Colonic mucosa (tissue), 4 donors: ENCODE measurements at regions not wholly inside any gene's neighbourhood (a gene's known extent, or its start where the extent isn't known, plus 50 kb on each side); places are given as distances from the start of the nearest gene placed in this dataset.

Experiments
- DNase-seq: peaks from one replicate; pipeline ENCODE4 v3.0.0-alpha.2; 2020
- H3K27ac ChIP-seq: fragments of 200-600 bp; one replicate; pipeline ENCODE4 v1.8.0; 2021
- H3K27me3 ChIP-seq: fragments of 200-600 bp; one replicate; pipeline ENCODE4 v1.8.0; 2021
- H3K36me3 ChIP-seq: fragments of 200-600 bp; one replicate; pipeline ENCODE4 v1.8.0; 2021
- H3K4me1 ChIP-seq: fragments of 200-600 bp; one replicate; pipeline ENCODE4 v1.8.0; 2021; ENCODE audit warnings: mild to moderate bottlenecking
- H3K4me3 ChIP-seq: fragments of 200-600 bp; one replicate; pipeline ENCODE4 v1.8.0; 2021
- H3K9ac ChIP-seq, 2 donors: one replicate each; pipeline ENCODE4 v1.7.0; 2013; ENCODE audit warnings: control low read depth in 2 of 2, low read depth in 2 of 2, low read length in 2 of 2
- H3K9me3 ChIP-seq: fragments of 200-600 bp; one replicate; pipeline ENCODE4 v1.8.0; 2021
- CTCF ChIP-seq: fragments of 200-600 bp; IDR thresholded peaks from one replicate; pipeline ENCODE4 v1.8.0; 2022; ENCODE audit warnings: antibody characterized with exemption, mild to moderate bottlenecking
- intact Hi-C: fragments of 100-400 bp; cut with DNase I; formaldehyde crosslinking; loops from one replicate; pipeline ENCODE4 v1.14.1; 2022
- donor health status: healthy.
- donor health status: DM: no; HTN: no; CAD: no.
- donor health status: DM: no; HTN: no; CAD: no.

DNA sequence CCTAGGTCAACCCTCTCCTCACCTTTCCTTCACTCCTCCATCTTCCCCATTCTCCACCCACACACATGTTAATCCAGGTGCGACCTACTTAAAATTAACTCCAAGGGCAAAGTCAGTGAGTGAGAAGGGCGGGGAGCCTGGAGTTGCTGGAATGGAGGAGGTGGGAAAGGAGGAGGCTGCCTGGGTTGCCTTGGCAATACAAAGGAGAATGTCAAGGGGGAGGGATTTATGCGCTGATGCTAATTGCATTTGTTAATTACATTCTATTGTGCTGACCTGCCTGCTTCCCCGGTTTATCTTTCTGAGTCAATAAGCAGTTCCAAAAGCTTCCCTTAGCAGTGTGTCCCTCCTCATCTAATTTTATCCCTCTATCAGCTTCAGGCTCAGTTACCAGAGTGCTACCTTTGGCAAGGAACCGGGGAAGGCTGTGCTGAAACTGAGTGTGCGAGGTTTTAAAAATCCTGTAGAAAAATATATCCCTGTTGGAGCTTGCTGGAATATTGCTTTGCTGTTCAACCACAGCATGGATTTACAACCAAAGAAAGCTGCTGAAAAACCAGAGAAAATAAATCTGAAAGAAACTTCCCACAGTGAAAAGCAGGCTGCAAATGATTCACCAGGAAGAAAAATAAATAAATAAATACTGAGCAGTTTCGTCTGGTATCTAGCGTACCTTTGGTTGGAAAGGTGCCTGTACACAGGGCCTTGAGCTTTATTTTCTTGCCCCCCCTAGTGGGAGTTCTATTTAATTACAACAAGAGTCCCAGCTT is 113.2 kb upstream of the DGKB start:
- no peak overlapping the region for H3K9ac ChIP-seq
- peak; percentile 64 for TF ChIP-seq CTCF
- H3K9me3 ChIP-seq: no peaks in the 10 kb centered on the region
- peak; percentile 30 for DNase-seq
- H3K4me3 ChIP-seq: no peak overlapping the region
- no peaks in the 10 kb centered on the region for H3K36me3 ChIP-seq
- H3K27ac ChIP-seq: no peak overlapping the region
- no peaks in the 10 kb centered on the region for H3K4me1 ChIP-seq
- H3K27me3 ChIP-seq: no peaks in the 10 kb centered on the region
- intact Hi-C loops: loop anchor here (5.0 kb wide), 2 partner anchors 298 to 1733 kb away; no protein-coding TSS in a partner anchor

GRCh38 chr7:15012135-15012534 is 109.6 kb upstream of the DGKB start:
- Histone ChIP-seq H3K36me3 (no peaks in the 10 kb centered on the region), H3K9me3 (no peaks in the 10 kb centered on the region), H3K9ac (no peak overlapping the region), H3K4me3 (no peak overlapping the region), H3K4me1 (no peaks in the 10 kb centered on the region), H3K27me3 (no peaks in the 10 kb centered on the region), H3K27ac (no peak overlapping the region)
- intact Hi-C loops: no loop called here
- no peak for TF ChIP-seq CTCF
- no peak for DNase-seq

GRCh38 chr7:15011289-15011688 is 108.7 kb upstream of the DGKB start:
- no peak for TF ChIP-seq CTCF
- H3K4me3 ChIP-seq: no peak overlapping the region
- intact Hi-C loops: no loop called here
- no peaks in the 10 kb centered on the region for H3K27me3 ChIP-seq
- DNase-seq: no peak
- H3K9me3 ChIP-seq: no peaks in the 10 kb centered on the region
- H3K4me1 ChIP-seq: no peaks in the 10 kb centered on the region
- no peaks in the 10 kb centered on the region for H3K36me3 ChIP-seq
- H3K9ac ChIP-seq: no peak overlapping the region
- no peak overlapping the region for H3K27ac ChIP-seq

GRCh38 chr7:15007507-15007906 is 105.0 kb upstream of the DGKB start:
- H3K9me3 ChIP-seq: no peaks in the 10 kb centered on the region
- H3K9ac ChIP-seq: no peak overlapping the region
- H3K27ac ChIP-seq: no peak overlapping the region
- no peak for TF ChIP-seq CTCF
- intact Hi-C loops: no loop called here
- H3K4me1 ChIP-seq: no peaks in the 10 kb centered on the region
- H3K36me3 ChIP-seq: no peaks in the 10 kb centered on the region
- no peak overlapping the region for H3K4me3 ChIP-seq
- H3K27me3 ChIP-seq: no peaks in the 10 kb centered on the region
- no peak for DNase-seq

DNA sequence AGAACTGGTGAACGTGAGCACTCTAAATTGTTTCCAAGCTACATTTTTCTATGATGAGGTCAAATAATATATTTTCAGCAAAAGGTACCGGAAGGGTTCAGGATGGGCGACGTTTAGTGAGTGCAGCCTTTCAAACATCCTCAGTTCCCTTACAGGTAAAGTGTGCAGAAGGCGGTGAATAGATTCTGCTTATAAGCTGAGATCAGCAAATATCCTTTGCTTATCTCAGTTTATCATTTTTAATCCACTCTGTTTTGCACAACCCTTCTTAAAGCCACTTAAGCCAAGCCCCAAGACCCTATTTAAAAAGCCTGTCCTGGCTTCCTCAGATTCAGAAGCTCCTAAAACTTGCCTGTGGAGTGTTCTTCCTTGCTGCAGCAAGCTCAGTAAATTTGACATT is 103.1 kb upstream of the DGKB start:
- intact Hi-C loops: no loop called here
- TF ChIP-seq CTCF: no peak

More for the DNA sequence above, 103.1 kb upstream of the DGKB start:
- Histone ChIP-seq H3K9me3 (no peaks in the 10 kb centered on the region), H3K27me3 (no peaks in the 10 kb centered on the region), H3K9ac (no peak overlapping the region), H3K27ac (no peak overlapping the region), H3K36me3 (no peaks in the 10 kb centered on the region), H3K4me3 (no peak overlapping the region), H3K4me1 (no peaks in the 10 kb centered on the region)
- no peak for DNase-seq
